Liver (tissue), 8 donors: ENCODE measurements at regions not wholly inside any gene's neighbourhood (a gene's known extent, or its start where the extent isn't known, plus 50 kb on each side); places are given as distances from the start of the nearest gene placed in this dataset.

Experiments used
- DNase-seq: peaks from one replicate; pipeline ENCODE4 v3.0.0-alpha.2; 2017; ENCODE audit warnings: low spot score
- H3K27ac ChIP-seq, 2 donors: one replicate each; pipeline ENCODE4 v1.7.0; 2013; ENCODE audit warnings: inconsistent platforms in 2 of 2, low read length in 2 of 2, control low read depth in 1 of 2, low read depth in 1 of 2, mild to moderate bottlenecking in 1 of 2
- H3K27me3 ChIP-seq, 4 donors: one replicate each; pipeline versions ENCODE4 v1.6.1 to v1.7.0; 2013; ENCODE audit warnings: low read length in 3 of 4, inconsistent platforms in 1 of 4, mild to moderate bottlenecking in 1 of 4, moderate library complexity in 1 of 4; ENCODE audit not compliant: control insufficient read depth in 4 of 4, insufficient read depth in 4 of 4
- H3K36me3 ChIP-seq, 4 donors: one replicate each; pipeline versions ENCODE4 v1.6.1 to v1.7.0; 2013; ENCODE audit warnings: low read length in 3 of 4, mild to moderate bottlenecking in 3 of 4, low read depth in 1 of 4, moderate library complexity in 1 of 4; ENCODE audit not compliant: control insufficient read depth in 4 of 4, insufficient read depth in 3 of 4
- H3K4me1 ChIP-seq, 4 donors: one replicate each; pipeline versions ENCODE4 v1.6.1 to v1.7.0; 2013; ENCODE audit warnings: low read length in 3 of 4, mild to moderate bottlenecking in 3 of 4, moderate library complexity in 1 of 4; ENCODE audit not compliant: control insufficient read depth in 4 of 4, insufficient read depth in 4 of 4
- H3K4me3 ChIP-seq, 3 donors: one replicate each; pipeline versions ENCODE4 v1.6.1 to v1.7.0; 2013; ENCODE audit warnings: low read length in 3 of 3, control low read depth in 1 of 3, low read depth in 1 of 3, mild to moderate bottlenecking in 1 of 3
- H3K9ac ChIP-seq, 2 donors: one replicate each; pipeline ENCODE4 v1.7.0; 2013; ENCODE audit warnings: low read length in 2 of 2, mild to moderate bottlenecking in 2 of 2, moderate library complexity in 2 of 2, control low read depth in 1 of 2, low read depth in 1 of 2
- H3K9me3 ChIP-seq, 4 donors: one replicate each; pipeline versions ENCODE4 v1.6.1 to v1.7.0; 2013; ENCODE audit warnings: low read length in 3 of 4; ENCODE audit not compliant: control insufficient read depth in 4 of 4
- CTCF ChIP-seq: fragments of 150-350 bp; IDR thresholded peaks from 2 replicates; pipeline ENCODE4 v1.5.1; 2017; ENCODE audit warnings: improper control_type of control experiment, low read depth, low read length; ENCODE audit not compliant: missing input control
- EGR1 ChIP-seq, 2 donors: IDR thresholded peaks; 2 replicates each; pipeline ENCODE4 v1.6.1; 2016 to 2018; ENCODE audit warnings: antibody characterized with exemption in 2 of 2, low read depth in 2 of 2
- FOXA1 ChIP-seq: IDR thresholded peaks from 2 replicates; pipeline ENCODE4 v1.6.1; 2016; ENCODE audit warnings: antibody characterized with exemption
- FOXA2 ChIP-seq: IDR thresholded peaks from 2 replicates; pipeline ENCODE4 v1.6.1; 2016; ENCODE audit warnings: antibody characterized with exemption
- HNF4A ChIP-seq, 2 donors: conservative IDR thresholded peaks; 2 replicates each; pipeline ENCODE4 v1.6.1; 2016; ENCODE audit warnings: antibody characterized with exemption in 2 of 2, mild to moderate bottlenecking in 2 of 2
- HNF4G ChIP-seq: IDR thresholded peaks from 2 replicates; pipeline ENCODE4 v1.6.1; 2016; ENCODE audit warnings: antibody characterized with exemption
- JUND ChIP-seq, 2 donors: IDR thresholded peaks; 2 replicates each; pipeline ENCODE4 v1.6.1; 2016; ENCODE audit warnings: antibody characterized with exemption in 2 of 2
- NR2F2 ChIP-seq: IDR thresholded peaks from 2 replicates; pipeline ENCODE4 v1.6.1; 2016; ENCODE audit warnings: antibody characterized with exemption
- RAD21 ChIP-seq, 2 donors: IDR thresholded peaks; 2 replicates each; pipeline ENCODE4 v1.6.1; 2016; ENCODE audit warnings: antibody characterized with exemption in 2 of 2, mild to moderate bottlenecking in 2 of 2
- RXRA ChIP-seq, 2 donors: IDR thresholded peaks; 2 replicates each; pipeline ENCODE4 v1.6.1; 2017 to 2018; ENCODE audit warnings: antibody characterized with exemption in 2 of 2, mild to moderate bottlenecking in 1 of 2
- SP1 ChIP-seq: IDR thresholded peaks from 2 replicates; pipeline ENCODE4 v1.6.1; 2018; ENCODE audit warnings: antibody characterized with exemption, mild to moderate bottlenecking
- TAF1 ChIP-seq: conservative IDR thresholded peaks from 2 replicates; pipeline ENCODE4 v1.6.1; 2016; ENCODE audit warnings: antibody characterized with exemption, mild to moderate bottlenecking
- YY1 ChIP-seq: IDR thresholded peaks from 2 replicates; pipeline ENCODE4 v1.6.1; 2016; ENCODE audit warnings: antibody characterized with exemption, mild to moderate bottlenecking
- WGBS: extraction: QIAGEN DNeasy Blood & Tissue Kit; methylation state at CpG from one replicate; pipeline ENCODE4 v1.1.7; 2013; 5-methylcytosine and 5-hydroxymethylcytosine counted together
- TF ChIP-seq, protein P1 (sequence below): IDR thresholded peaks from 2 replicates; pipeline ENCODE4 v1.6.1; 2016; ENCODE audit warnings: antibody characterized with exemption, mild to moderate bottlenecking
- TF ChIP-seq, protein P2 (sequence below): IDR thresholded peaks from 2 replicates; pipeline ENCODE4 v1.6.1; 2016; ENCODE audit warnings: antibody characterized with exemption
- TF ChIP-seq, protein P3 (sequence below): IDR thresholded peaks from 2 replicates; pipeline ENCODE4 v1.6.1; 2016; ENCODE audit warnings: antibody characterized with exemption
- TF ChIP-seq, protein P4 (sequence below): IDR thresholded peaks from 2 replicates; pipeline ENCODE4 v1.6.1; 2016; ENCODE audit warnings: antibody characterized with exemption
- donor health status: healthy.
- donor health status: healthy.
- donor health status: healthy.
- donor health status: healthy.
- donor health status: healthy.

GRCh38 chr9:20186823-20187222 is 398.0 kb upstream of the SLC24A2 start (continued):
- TF ChIP-seq, protein P1, sequence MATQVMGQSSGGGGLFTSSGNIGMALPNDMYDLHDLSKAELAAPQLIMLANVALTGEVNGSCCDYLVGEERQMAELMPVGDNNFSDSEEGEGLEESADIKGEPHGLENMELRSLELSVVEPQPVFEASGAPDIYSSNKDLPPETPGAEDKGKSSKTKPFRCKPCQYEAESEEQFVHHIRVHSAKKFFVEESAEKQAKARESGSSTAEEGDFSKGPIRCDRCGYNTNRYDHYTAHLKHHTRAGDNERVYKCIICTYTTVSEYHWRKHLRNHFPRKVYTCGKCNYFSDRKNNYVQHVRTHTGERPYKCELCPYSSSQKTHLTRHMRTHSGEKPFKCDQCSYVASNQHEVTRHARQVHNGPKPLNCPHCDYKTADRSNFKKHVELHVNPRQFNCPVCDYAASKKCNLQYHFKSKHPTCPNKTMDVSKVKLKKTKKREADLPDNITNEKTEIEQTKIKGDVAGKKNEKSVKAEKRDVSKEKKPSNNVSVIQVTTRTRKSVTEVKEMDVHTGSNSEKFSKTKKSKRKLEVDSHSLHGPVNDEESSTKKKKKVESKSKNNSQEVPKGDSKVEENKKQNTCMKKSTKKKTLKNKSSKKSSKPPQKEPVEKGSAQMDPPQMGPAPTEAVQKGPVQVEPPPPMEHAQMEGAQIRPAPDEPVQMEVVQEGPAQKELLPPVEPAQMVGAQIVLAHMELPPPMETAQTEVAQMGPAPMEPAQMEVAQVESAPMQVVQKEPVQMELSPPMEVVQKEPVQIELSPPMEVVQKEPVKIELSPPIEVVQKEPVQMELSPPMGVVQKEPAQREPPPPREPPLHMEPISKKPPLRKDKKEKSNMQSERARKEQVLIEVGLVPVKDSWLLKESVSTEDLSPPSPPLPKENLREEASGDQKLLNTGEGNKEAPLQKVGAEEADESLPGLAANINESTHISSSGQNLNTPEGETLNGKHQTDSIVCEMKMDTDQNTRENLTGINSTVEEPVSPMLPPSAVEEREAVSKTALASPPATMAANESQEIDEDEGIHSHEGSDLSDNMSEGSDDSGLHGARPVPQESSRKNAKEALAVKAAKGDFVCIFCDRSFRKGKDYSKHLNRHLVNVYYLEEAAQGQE: no peak

GRCh38 chr9:20186231-20186630 is 397.4 kb upstream of the SLC24A2 start:
- 55% methylated on average over 3 of the region's 3 CpGs for whole genome bisulfite sequencing
- no peak overlapping the region for H3K4me3 ChIP-seq
- TF ChIP-seq YY1 (no peak), FOXA1 (no peak), EGR1 (IDR thresholded peaks at IDR 0.05; ENCODE audit: low read depth in 2 of 2) (no peak), FOXA2 (no peak)
- TF ChIP-seq, protein P2, sequence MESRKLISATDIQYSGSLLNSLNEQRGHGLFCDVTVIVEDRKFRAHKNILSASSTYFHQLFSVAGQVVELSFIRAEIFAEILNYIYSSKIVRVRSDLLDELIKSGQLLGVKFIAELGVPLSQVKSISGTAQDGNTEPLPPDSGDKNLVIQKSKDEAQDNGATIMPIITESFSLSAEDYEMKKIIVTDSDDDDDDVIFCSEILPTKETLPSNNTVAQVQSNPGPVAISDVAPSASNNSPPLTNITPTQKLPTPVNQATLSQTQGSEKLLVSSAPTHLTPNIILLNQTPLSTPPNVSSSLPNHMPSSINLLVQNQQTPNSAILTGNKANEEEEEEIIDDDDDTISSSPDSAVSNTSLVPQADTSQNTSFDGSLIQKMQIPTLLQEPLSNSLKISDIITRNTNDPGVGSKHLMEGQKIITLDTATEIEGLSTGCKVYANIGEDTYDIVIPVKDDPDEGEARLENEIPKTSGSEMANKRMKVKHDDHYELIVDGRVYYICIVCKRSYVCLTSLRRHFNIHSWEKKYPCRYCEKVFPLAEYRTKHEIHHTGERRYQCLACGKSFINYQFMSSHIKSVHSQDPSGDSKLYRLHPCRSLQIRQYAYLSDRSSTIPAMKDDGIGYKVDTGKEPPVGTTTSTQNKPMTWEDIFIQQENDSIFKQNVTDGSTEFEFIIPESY: no peak

GRCh38 chr9:20184541-20184940 is 395.7 kb upstream of the SLC24A2 start:
- H3K9me3 ChIP-seq: peaks cover 0 to 2% (median 0%) of the 10 kb centered on the region in 4 donors
- H3K27me3 ChIP-seq: peaks cover 0 to 2% (median 0%) of the 10 kb centered on the region in 4 donors
- H3K36me3 ChIP-seq: no peaks in the 10 kb centered on the region
- no peak for DNase-seq
- no peaks in the 10 kb centered on the region for H3K4me1 ChIP-seq
- H3K9ac ChIP-seq: no peak overlapping the region
- no peak overlapping the region for H3K27ac ChIP-seq
- no peak overlapping the region for H3K4me3 ChIP-seq
- TF ChIP-seq, protein P1: no peak
- TF ChIP-seq FOXA1 (no peak), NR2F2 (no peak), TAF1 (no peak), CTCF (no peak), JUND (IDR thresholded peaks at IDR 0.05) (no peak), HNF4A (conservative IDR thresholded peaks at IDR 0.05) (no peak), EGR1 (IDR thresholded peaks at IDR 0.05; ENCODE audit: low read depth in 2 of 2) (no peak), HNF4G (no peak), FOXA2 (no peak), RAD21 (IDR thresholded peaks at IDR 0.05) (no peak), RXRA (IDR thresholded peaks at IDR 0.05) (no peak), YY1 (no peak), SP1 (no peak)
- TF ChIP-seq, protein P2: no peak
- TF ChIP-seq, protein P3, sequence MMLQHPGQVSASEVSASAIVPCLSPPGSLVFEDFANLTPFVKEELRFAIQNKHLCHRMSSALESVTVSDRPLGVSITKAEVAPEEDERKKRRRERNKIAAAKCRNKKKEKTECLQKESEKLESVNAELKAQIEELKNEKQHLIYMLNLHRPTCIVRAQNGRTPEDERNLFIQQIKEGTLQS: no peak
- TF ChIP-seq, protein P4, sequence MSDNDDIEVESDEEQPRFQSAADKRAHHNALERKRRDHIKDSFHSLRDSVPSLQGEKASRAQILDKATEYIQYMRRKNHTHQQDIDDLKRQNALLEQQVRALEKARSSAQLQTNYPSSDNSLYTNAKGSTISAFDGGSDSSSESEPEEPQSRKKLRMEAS: no peak

More at GRCh38 chr9:20186231-20186630, 397.4 kb upstream of the SLC24A2 start:
- H3K9me3 ChIP-seq: peaks cover 0 to 2% (median 0%) of the 10 kb centered on the region in 4 donors
- no peaks in the 10 kb centered on the region for H3K4me1 ChIP-seq
- H3K36me3 ChIP-seq: no peaks in the 10 kb centered on the region
- peaks cover 0 to 3% (median 0%) of the 10 kb centered on the region in 4 donors for H3K27me3 ChIP-seq
- no peak for DNase-seq
- no peak overlapping the region for H3K9ac ChIP-seq
- no peak overlapping the region for H3K27ac ChIP-seq
